Loucy (cell line): ENCODE measurements at regions not wholly inside any gene's neighbourhood (a gene's known extent, or its start where the extent isn't known, plus 50 kb on each side); places are given as distances from the start of the nearest gene placed in this dataset.

ENCODE experiments used
- H2AFZ ChIP-seq: fragments of 200-600 bp; sonication (generic); 2 replicates; pipeline ENCODE4 v1.6.0; 2016; ENCODE audit warnings: antibody characterized with exemption, mild to moderate bottlenecking, low read length, moderate library complexity
- H3F3A ChIP-seq: fragments of 200-600 bp; 2 replicates; pipeline ENCODE4 v1.6.0; 2016; ENCODE audit warnings: antibody characterized with exemption, low read depth, mild to moderate bottlenecking
- H3K27me3 ChIP-seq: fragments of 200-600 bp; sonication (generic); 2 replicates; pipeline ENCODE4 v1.6.1; 2014; ENCODE audit warnings: low read length, mild to moderate bottlenecking; ENCODE audit not compliant: insufficient read depth, poor library complexity, severe bottlenecking
- H3K36me3 ChIP-seq: fragments of 200-600 bp; sonication (generic); 2 replicates; pipeline ENCODE4 v1.6.1; 2016; ENCODE audit warnings: low read length; ENCODE audit not compliant: insufficient read depth
- H3K4me1 ChIP-seq: fragments of 200-600 bp; sonication (generic); 2 replicates; pipeline ENCODE4 v1.5.1; 2014; ENCODE audit warnings: low read length, mild to moderate bottlenecking; ENCODE audit not compliant: insufficient read depth, poor library complexity, severe bottlenecking
- H3K4me2 ChIP-seq: fragments of 200-600 bp; sonication (generic); 2 replicates; pipeline ENCODE4 v1.6.0; 2014; ENCODE audit warnings: antibody characterized with exemption, low read length, low read depth, mild to moderate bottlenecking; ENCODE audit not compliant: poor library complexity, severe bottlenecking
- H3K4me3 ChIP-seq: fragments of 200-600 bp; sonication (generic); 2 replicates; pipeline ENCODE4 v1.5.1; 2014; ENCODE audit warnings: low read length, mild to moderate bottlenecking, mixed read lengths; ENCODE audit not compliant: poor library complexity, severe bottlenecking
- H3K79me2 ChIP-seq: fragments of 200-600 bp; sonication (generic); 2 replicates; pipeline ENCODE4 v1.6.1; 2014; ENCODE audit warnings: low read length; ENCODE audit not compliant: insufficient read depth
- H3K9ac ChIP-seq: fragments of 200-600 bp; sonication (generic); 2 replicates; pipeline ENCODE4 v1.6.0; 2014; ENCODE audit warnings: mild to moderate bottlenecking, low read depth, low read length, moderate library complexity; ENCODE audit not compliant: poor library complexity, severe bottlenecking
- H3K9me2 ChIP-seq: fragments of 200-600 bp; sonication (generic); replicated peaks from 2 replicates; pipeline ENCODE4 v1.6.1; 2016; ENCODE audit warnings: low read depth, low read length, mixed read lengths
- H3K9me3 ChIP-seq: fragments of 200-600 bp; sonication (generic); 2 replicates; pipeline ENCODE4 v1.6.1; 2014; ENCODE audit warnings: mild to moderate bottlenecking, antibody characterized with exemption, low read length, low read depth; ENCODE audit not compliant: insufficient read depth
- H4K20me1 ChIP-seq: fragments of 200-600 bp; sonication (generic); 2 replicates; pipeline ENCODE4 v1.6.0; 2014; ENCODE audit warnings: antibody characterized with exemption, low read length, mild to moderate bottlenecking; ENCODE audit not compliant: insufficient read depth, poor library complexity, severe bottlenecking
- CTCF ChIP-seq: fragments of 200-600 bp; sonication (generic); conservative IDR thresholded peaks from 2 replicates; pipeline ENCODE4 v1.5.1; 2014; ENCODE audit warnings: mild to moderate bottlenecking, antibody characterized with exemption, low read length
- EZH2phosphoT487 ChIP-seq: fragments of 200-600 bp; IDR thresholded peaks from 2 replicates; pipeline ENCODE4 v1.6.1; 2018; ENCODE audit warnings: antibody characterized with exemption, mild to moderate bottlenecking, moderate library complexity, borderline replicate concordance

- H3K27me3 ChIP-seq: no peaks in the 10 kb centered on the region
- H3K4me2 ChIP-seq: no peak overlapping the region
- no peaks in the 10 kb centered on the region for H3K4me1 ChIP-seq
- no peaks in the 10 kb centered on the region for H4K20me1 ChIP-seq
- no peak overlapping the region for H3K9ac ChIP-seq
- H2AFZ ChIP-seq: no peak overlapping the region
- TF ChIP-seq EZH2phosphoT487 (no peak), CTCF (no peak)
- H3K79me2 ChIP-seq: no peaks in the 10 kb centered on the region
- no peaks in the 10 kb centered on the region for H3K36me3 ChIP-seq
- H3K9me2 ChIP-seq: no peaks in the 10 kb centered on the region
- no peak overlapping the region for H3K4me3 ChIP-seq
- no peaks in the 10 kb centered on the region for H3K9me3 ChIP-seq
- H3F3A ChIP-seq: no peaks in the 10 kb centered on the region
Measured at GRCh38 chr1:82795508-82796149, 994.9 kb downstream of the ADGRL2 start.

- no peaks in the 10 kb centered on the region for H4K20me1 ChIP-seq
- H3K79me2 ChIP-seq: no peaks in the 10 kb centered on the region
- no peak overlapping the region for H3K9ac ChIP-seq
- no peak overlapping the region for H3K4me2 ChIP-seq
- no peak for TF ChIP-seq CTCF
- TF ChIP-seq EZH2phosphoT487: no peak
- H3K9me3 ChIP-seq: no peaks in the 10 kb centered on the region
- H2AFZ ChIP-seq: no peak overlapping the region
- no peaks in the 10 kb centered on the region for H3F3A ChIP-seq
- H3K9me2 ChIP-seq: no peaks in the 10 kb centered on the region
- H3K36me3 ChIP-seq: no peaks in the 10 kb centered on the region
- no peaks in the 10 kb centered on the region for H3K27me3 ChIP-seq
- no peaks in the 10 kb centered on the region for H3K4me1 ChIP-seq
- H3K4me3 ChIP-seq: no peak overlapping the region
Measured at GRCh38 chr1:82792151-82792550, 991.4 kb downstream of the ADGRL2 start.

- no peaks in the 10 kb centered on the region for H3F3A ChIP-seq
- no peaks in the 10 kb centered on the region for H3K4me1 ChIP-seq
- TF ChIP-seq EZH2phosphoT487 (no peak), CTCF (no peak)
Measured at GRCh38 chr1:82790556-82790955, 989.8 kb downstream of the ADGRL2 start.

More at GRCh38 chr1:82790556-82790955, 989.8 kb downstream of the ADGRL2 start:
- no peaks in the 10 kb centered on the region for H3K27me3 ChIP-seq
- H3K79me2 ChIP-seq: no peaks in the 10 kb centered on the region
- H4K20me1 ChIP-seq: no peaks in the 10 kb centered on the region
- no peak overlapping the region for H3K4me2 ChIP-seq
- no peaks in the 10 kb centered on the region for H3K9me3 ChIP-seq
- H2AFZ ChIP-seq: no peak overlapping the region
- H3K9me2 ChIP-seq: no peaks in the 10 kb centered on the region
- no peak overlapping the region for H3K4me3 ChIP-seq
- no peaks in the 10 kb centered on the region for H3K36me3 ChIP-seq
- H3K9ac ChIP-seq: no peak overlapping the region
